Tibial artery (tissue), 4 donors: ENCODE measurements at regions not wholly inside any gene's neighbourhood (a gene's known extent, or its start where the extent isn't known, plus 50 kb on each side); places are given as distances from the start of the nearest gene placed in this dataset.
"Not testable (repeated sequence)": the region's sequence is repeated elsewhere in the genome, so short reads cannot be mapped to it uniquely, and the experiment has no call there.

Experiments
- DNase-seq, 2 donors: peaks; one replicate each; pipeline ENCODE4 v3.0.0-alpha.2; 2019
- H3K27ac ChIP-seq, 2 donors: fragments of 200-600 bp; sonication (generic) in 1 of 2; 1 replicate in 1 of 2; 2 replicates in 1 of 2; pipeline ENCODE4 v1.5.1; 2018 to 2019; ENCODE audit warnings: mild to moderate bottlenecking in 1 of 2
- H3K27me3 ChIP-seq, 2 donors: fragments of 200-600 bp; sonication (generic) in 1 of 2; one replicate each; pipeline versions ENCODE4 v1.5.1 to v1.6.0; 2016 to 2019
- H3K36me3 ChIP-seq, 3 donors: fragments of 200-600 bp; sonication (generic) in 2 of 3; one replicate each; pipeline ENCODE4 v1.5.1; 2016 to 2019; ENCODE audit warnings: mild to moderate bottlenecking in 2 of 3
- H3K4me1 ChIP-seq, 4 donors: fragments of 200-600 bp; sonication (generic) in 2 of 4; 1 replicate in 3 of 4; 2 replicates in 1 of 4; pipeline ENCODE4 v1.5.1; 2016 to 2019
- H3K4me3 ChIP-seq, 2 donors: fragments of 200-600 bp; sonication (generic) in 1 of 2; 1 replicate in 1 of 2; 2 replicates in 1 of 2; pipeline ENCODE4 v1.5.1; 2018 to 2019; ENCODE audit warnings: mild to moderate bottlenecking in 2 of 2
- H3K9me3 ChIP-seq, 3 donors: fragments of 200-600 bp; sonication (generic) in 1 of 3; one replicate each; pipeline ENCODE4 v1.5.1; 2016 to 2019
- CTCF ChIP-seq, 2 experiments: fragments of 200-600 bp in 1 of 2; fragments of 450-650 bp in 1 of 2; IDR thresholded peaks; one replicate each; pipeline ENCODE4 v1.5.1; 2017 to 2019; ENCODE audit warnings: antibody characterized with exemption in 2 of 2, mild to moderate bottlenecking in 1 of 2, moderate library complexity in 1 of 2
- intact Hi-C: fragments of 100-400 bp; cut with DNase I; formaldehyde crosslinking; loops from one replicate; pipeline ENCODE4 v1.15.0; 2023; ENCODE audit warnings: low total_unique reads

GRCh38 chr14:30271811-30272323 is 287.1 kb upstream of the G2E3 start:
- H3K27me3 ChIP-seq = peaks cover 0 to 3% of the 10 kb centered on the region in 2 donors
- no peaks in the 10 kb centered on the region for H3K9me3 ChIP-seq
- H3K4me1 ChIP-seq = peaks cover 0 to 3% (median 0%) of the 10 kb centered on the region in 4 donors
- H3K36me3 ChIP-seq = no peaks in the 10 kb centered on the region
- no peak overlapping the region for H3K27ac ChIP-seq
- no peak for DNase-seq
- no peak overlapping the region for H3K4me3 ChIP-seq
- intact Hi-C loops = no loop called here
- TF ChIP-seq CTCF (IDR thresholded peaks at IDR 0.05) = no peak

GRCh38 chr14:30272848-30273832 is 285.8 kb upstream of the G2E3 start:
- Histone ChIP-seq H3K36me3 (no peaks in the 10 kb centered on the region), H3K4me1 (peaks cover 0 to 3% (median 0%) of the 10 kb centered on the region in 4 donors), H3K27ac (no peak overlapping the region), H3K4me3 (no peak overlapping the region), H3K27me3 (peaks cover 0 to 3% of the 10 kb centered on the region in 2 donors), H3K9me3 (no peaks in the 10 kb centered on the region)
- intact Hi-C loops = no loop called here
- DNase-seq = no peak
- TF ChIP-seq CTCF (IDR thresholded peaks at IDR 0.05) = no peak

GRCh38 chr14:30275604-30276003 is 283.4 kb upstream of the G2E3 start:
- TF ChIP-seq CTCF (IDR thresholded peaks at IDR 0.05) = no peak
- Histone ChIP-seq H3K27me3 (peaks cover 0 to 3% of the 10 kb centered on the region in 2 donors), H3K36me3 (no peaks in the 10 kb centered on the region), H3K4me3 (no peak overlapping the region), H3K4me1 (no peaks in the 10 kb centered on the region), H3K27ac (no peak overlapping the region), H3K9me3 (no peaks in the 10 kb centered on the region)
- no peak for DNase-seq
- intact Hi-C loops = no loop called here

GRCh38 chr14:30277268-30277667 is 281.7 kb upstream of the G2E3 start:
- Histone ChIP-seq H3K27ac (no peak overlapping the region), H3K4me3 (no peak overlapping the region), H3K36me3 (no peaks in the 10 kb centered on the region), H3K9me3 (no peaks in the 10 kb centered on the region), H3K4me1 (no peaks in the 10 kb centered on the region), H3K27me3 (peaks cover 0 to 3% of the 10 kb centered on the region in 2 donors)
- TF ChIP-seq CTCF (IDR thresholded peaks at IDR 0.05) = no peak
- intact Hi-C loops = no loop called here
- no peak for DNase-seq

GRCh38 chr14:30278856-30279255 is 280.1 kb upstream of the G2E3 start:
- DNase-seq, H3K27ac ChIP-seq, H3K27me3 ChIP-seq, H3K4me1 ChIP-seq, H3K4me3 ChIP-seq, H3K9me3 ChIP-seq, intact Hi-C loops, H3K36me3 ChIP-seq: not testable (repeated sequence)

- Histone ChIP-seq H3K4me3 (no peak overlapping the region), H3K9me3 (no peaks in the 10 kb centered on the region)
Observed at GRCh38 chr14:30283822-30284446, 275.0 kb upstream of the G2E3 start.

More at GRCh38 chr14:30283822-30284446, 275.0 kb upstream of the G2E3 start:
- no peaks in the 10 kb centered on the region for H3K4me1 ChIP-seq
- intact Hi-C loops = no loop called here
- no peaks in the 10 kb centered on the region for H3K27me3 ChIP-seq
- DNase-seq = no peak
- TF ChIP-seq CTCF (IDR thresholded peaks at IDR 0.05) = peak in 1 of 2 experiments; percentile 31
- no peaks in the 10 kb centered on the region for H3K36me3 ChIP-seq
- H3K27ac ChIP-seq = no peak overlapping the region
